CD14-positive monocyte (primary cell): ENCODE measurements at regions not wholly inside any gene's neighbourhood (a gene's known extent, or its start where the extent isn't known, plus 50 kb on each side); places are given as distances from the start of the nearest gene placed in this dataset.
A peak's percentile ranks its signal among the peaks of the same experiment; 100 is the strongest.

Experiments
- DNase-seq, 3 donors: peaks; one replicate each; pipeline ENCODE4 v3.0.0-alpha.2; 2011 to 2022
- H2AFZ ChIP-seq: 2 replicates; pipeline ENCODE4 v1.6.0; 2012; ENCODE audit warnings: mild to moderate bottlenecking, low read depth, low read length, inconsistent platforms; ENCODE audit not compliant: insufficient read depth, poor library complexity, severe bottlenecking
- H3K27ac ChIP-seq, 2 donors: 1 replicate in 1 of 2; 2 replicates in 1 of 2; pipeline ENCODE4 v1.5.1; 2012 to 2013; ENCODE audit warnings: low read length in 2 of 2, control low read depth in 1 of 2, inconsistent platforms in 1 of 2, low read depth in 1 of 2, mild to moderate bottlenecking in 1 of 2
- H3K27me3 ChIP-seq, 2 donors: one replicate each; pipeline versions ENCODE4 v1.6.0 to v1.6.1; 2011 to 2013; ENCODE audit warnings: low read length in 2 of 2; ENCODE audit not compliant: control insufficient read depth in 2 of 2, insufficient read depth in 2 of 2
- H3K36me3 ChIP-seq, 2 donors: replicated peaks in 1 of 2; 1 replicate in 1 of 2; 2 replicates in 1 of 2; pipeline versions ENCODE4 v1.5.1 to v1.6.1; 2012 to 2013; ENCODE audit warnings: low read length in 2 of 2, control low read depth in 1 of 2, inconsistent platforms in 1 of 2, mild to moderate bottlenecking in 1 of 2; ENCODE audit not compliant: insufficient read depth in 2 of 2, control insufficient read depth in 1 of 2
- H3K4me1 ChIP-seq, 2 donors: 1 replicate in 1 of 2; 2 replicates in 1 of 2; pipeline versions ENCODE4 v1.5.1 to v1.6.1; 2012 to 2013; ENCODE audit warnings: low read length in 2 of 2, control low read depth in 1 of 2, inconsistent platforms in 1 of 2, mild to moderate bottlenecking in 1 of 2, moderate library complexity in 1 of 2; ENCODE audit not compliant: insufficient read depth in 2 of 2, control insufficient read depth in 1 of 2
- H3K4me2 ChIP-seq: replicated peaks from 2 replicates; pipeline ENCODE3; 2012; ENCODE audit warnings: low read length, moderate library complexity, mild to moderate bottlenecking; ENCODE audit not compliant: poor library complexity, severe bottlenecking; ENCODE audit errors: extremely low read depth
- H3K4me3 ChIP-seq, 3 experiments: fragments of 200-600 bp in 1 of 3; sonication (generic) in 1 of 3; replicated peaks in 1 of 3; 1 replicate in 2 of 3; 2 replicates in 1 of 3; pipeline ENCODE4 v1.5.1; 2011 to 2013; ENCODE audit warnings: low read length in 3 of 3, mild to moderate bottlenecking in 3 of 3, control low read depth in 2 of 3, low read depth in 2 of 3, inconsistent platforms in 1 of 3, moderate library complexity in 1 of 3
- H3K79me2 ChIP-seq: 2 replicates; pipeline ENCODE4 v1.6.0; 2012; ENCODE audit warnings: mild to moderate bottlenecking, control low read depth, inconsistent platforms, low read length, moderate library complexity; ENCODE audit not compliant: insufficient read depth
- H3K9ac ChIP-seq: 2 replicates; pipeline ENCODE4 v1.6.0; 2017; ENCODE audit warnings: low read length, mild to moderate bottlenecking; ENCODE audit not compliant: insufficient read depth, poor library complexity, severe bottlenecking
- H3K9me3 ChIP-seq, 2 donors: replicated peaks in 1 of 2; 1 replicate in 1 of 2; 2 replicates in 1 of 2; pipeline versions ENCODE4 v1.5.1 to v1.6.1; 2012 to 2013; ENCODE audit warnings: low read length in 2 of 2, control low read depth in 1 of 2; ENCODE audit not compliant: control insufficient read depth in 1 of 2, insufficient read depth in 1 of 2
- H4K20me1 ChIP-seq: 2 replicates; pipeline ENCODE4 v1.6.0; 2012; ENCODE audit warnings: mild to moderate bottlenecking, low read length, control low read depth, moderate library complexity; ENCODE audit not compliant: insufficient read depth
- H3K27ac Mint-ChIP-seq, 7 donors: one replicate each; pipeline ENCODE4 v1.8.0; 2020; ENCODE audit warnings: mild to moderate bottlenecking in 7 of 7, mixed read lengths in 7 of 7, moderate library complexity in 6 of 7, inconsistent platforms in 2 of 7
- H3K27me3 Mint-ChIP-seq, 3 donors: one replicate each; pipeline ENCODE4 v1.8.0; 2021 to 2022; ENCODE audit warnings: low read depth in 3 of 3, mild to moderate bottlenecking in 3 of 3, mixed read lengths in 3 of 3, moderate library complexity in 3 of 3, inconsistent platforms in 1 of 3
- H3K36me3 Mint-ChIP-seq, 2 donors: one replicate each; pipeline ENCODE4 v1.8.0; 2020; ENCODE audit warnings: mixed read lengths in 2 of 2, inconsistent platforms in 1 of 2, mild to moderate bottlenecking in 1 of 2
- H3K4me1 Mint-ChIP-seq: one replicate; pipeline ENCODE4 v1.8.0; 2020; ENCODE audit warnings: mild to moderate bottlenecking, mixed read lengths
- H3K4me3 Mint-ChIP-seq, 2 donors: one replicate each; pipeline ENCODE4 v1.8.0; 2020; ENCODE audit warnings: mild to moderate bottlenecking in 2 of 2, mixed read lengths in 2 of 2, moderate library complexity in 1 of 2
- H3K9me3 Mint-ChIP-seq, 7 donors: one replicate each; pipeline ENCODE4 v1.8.0; 2020 to 2022; ENCODE audit warnings: mixed read lengths in 7 of 7, mild to moderate bottlenecking in 6 of 7, moderate library complexity in 6 of 7, inconsistent platforms in 2 of 7
- WGBS: methylation state at CpG from one replicate; pipeline ENCODE4 v1.1.5; 2013; ENCODE audit warnings: missing lambda C conversion rate; ENCODE audit not compliant: insufficient coverage; 5-methylcytosine and 5-hydroxymethylcytosine counted together
- intact Hi-C, 2 donors: fragments of 100-400 bp; cut with micrococcal nuclease; formaldehyde crosslinking; loops; one replicate each; pipeline versions ENCODE4 v1.15.0 to v1.15.1; 2023
- TF ChIP-seq, protein P1 (sequence below): fragments of 200-600 bp; IDR thresholded peaks from one replicate; pipeline ENCODE4 v1.8.0; 2022; ENCODE audit warnings: antibody characterized with exemption, mild to moderate bottlenecking

DNA sequence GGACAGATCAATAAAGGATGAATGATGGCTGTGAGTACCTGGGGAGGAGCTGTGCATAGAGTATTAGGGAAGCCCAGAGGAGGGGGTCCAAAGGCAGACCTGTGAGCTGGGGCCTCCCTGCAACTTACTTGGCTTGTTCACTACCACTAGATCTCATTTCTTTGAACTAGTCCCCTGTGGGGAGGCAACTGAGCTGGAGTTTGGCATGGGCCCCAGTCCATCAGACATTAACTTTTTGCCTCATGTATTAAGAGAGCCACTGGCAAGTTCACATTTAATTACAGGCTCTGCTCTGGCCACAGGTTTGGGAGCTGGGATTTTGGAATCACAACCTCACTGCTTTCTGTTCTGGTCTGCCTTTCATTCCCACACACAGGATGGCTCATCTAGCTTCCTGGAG is 254.1 kb downstream of the PRL start:
- H2AFZ ChIP-seq: no peak overlapping the region
- TF ChIP-seq, protein P1, sequence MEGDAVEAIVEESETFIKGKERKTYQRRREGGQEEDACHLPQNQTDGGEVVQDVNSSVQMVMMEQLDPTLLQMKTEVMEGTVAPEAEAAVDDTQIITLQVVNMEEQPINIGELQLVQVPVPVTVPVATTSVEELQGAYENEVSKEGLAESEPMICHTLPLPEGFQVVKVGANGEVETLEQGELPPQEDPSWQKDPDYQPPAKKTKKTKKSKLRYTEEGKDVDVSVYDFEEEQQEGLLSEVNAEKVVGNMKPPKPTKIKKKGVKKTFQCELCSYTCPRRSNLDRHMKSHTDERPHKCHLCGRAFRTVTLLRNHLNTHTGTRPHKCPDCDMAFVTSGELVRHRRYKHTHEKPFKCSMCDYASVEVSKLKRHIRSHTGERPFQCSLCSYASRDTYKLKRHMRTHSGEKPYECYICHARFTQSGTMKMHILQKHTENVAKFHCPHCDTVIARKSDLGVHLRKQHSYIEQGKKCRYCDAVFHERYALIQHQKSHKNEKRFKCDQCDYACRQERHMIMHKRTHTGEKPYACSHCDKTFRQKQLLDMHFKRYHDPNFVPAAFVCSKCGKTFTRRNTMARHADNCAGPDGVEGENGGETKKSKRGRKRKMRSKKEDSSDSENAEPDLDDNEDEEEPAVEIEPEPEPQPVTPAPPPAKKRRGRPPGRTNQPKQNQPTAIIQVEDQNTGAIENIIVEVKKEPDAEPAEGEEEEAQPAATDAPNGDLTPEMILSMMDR: no peak
- Mint-ChIP-seq H3K9me3 (peaks cover 2 to 18% (median 9%) of the 10 kb centered on the region in 7 donors), H3K27me3 (no peaks in the 10 kb centered on the region), H3K27ac (peak overlapping the region in 1 of 7 donors; percentile 43), H3K4me1 (peaks cover 4% of the 10 kb centered on the region), H3K36me3 (no peaks in the 10 kb centered on the region), H3K4me3 (no peak overlapping the region)
- H4K20me1 ChIP-seq: no peaks in the 10 kb centered on the region
- no peaks in the 10 kb centered on the region for H3K27me3 ChIP-seq
- no peaks in the 10 kb centered on the region for H3K4me1 ChIP-seq
- no peak for DNase-seq
- peaks cover 0 to 5% of the 10 kb centered on the region in 2 donors for H3K9me3 ChIP-seq
- no peaks in the 10 kb centered on the region for H3K79me2 ChIP-seq
- no peak overlapping the region for H3K4me2 ChIP-seq
- H3K36me3 ChIP-seq: no peaks in the 10 kb centered on the region
- no peak overlapping the region for H3K27ac ChIP-seq
- H3K4me3 ChIP-seq: no peak overlapping the region
- intact Hi-C loops: no loop called here
- H3K9ac ChIP-seq: no peak overlapping the region

DNA sequence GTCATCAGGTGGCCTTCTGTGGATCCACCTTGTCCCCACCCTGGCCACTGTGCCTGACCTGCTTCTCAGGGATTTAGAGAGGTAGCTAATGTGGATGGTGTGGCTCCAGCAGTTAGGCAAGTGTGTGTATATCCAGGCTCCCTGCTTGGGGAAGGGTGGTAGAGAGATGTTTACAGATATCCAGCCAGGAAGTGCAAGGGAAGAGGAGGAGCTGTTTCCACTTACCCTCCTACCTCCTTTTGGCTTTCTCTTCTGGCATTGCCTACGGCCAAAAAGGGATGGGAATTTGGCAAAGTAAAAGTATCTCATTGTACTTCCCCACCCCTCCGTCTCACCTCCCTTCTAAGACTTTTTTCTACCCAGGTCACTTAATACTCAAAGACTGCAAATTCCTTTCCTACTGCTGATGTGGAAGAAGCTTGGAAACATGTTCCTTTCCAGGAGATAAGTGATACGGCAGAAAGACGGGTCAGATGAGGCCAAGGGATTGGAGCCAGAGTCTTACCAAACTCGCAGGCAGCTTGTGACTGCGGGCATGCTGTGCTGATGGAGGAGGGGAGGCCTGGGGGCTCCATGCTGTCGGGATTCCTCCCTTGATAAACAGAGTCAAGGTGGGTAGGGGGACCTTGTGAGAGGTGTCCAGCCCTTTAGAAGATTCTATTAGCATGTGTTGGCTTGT is 253.4 kb downstream of the PRL start:
- Histone ChIP-seq H3K27ac (no peak overlapping the region), H4K20me1 (no peaks in the 10 kb centered on the region), H3K4me3 (no peak overlapping the region), H3K9me3 (peaks cover 0 to 5% of the 10 kb centered on the region in 2 donors), H2AFZ (no peak overlapping the region), H3K27me3 (no peaks in the 10 kb centered on the region), H3K36me3 (no peaks in the 10 kb centered on the region), H3K4me2 (no peak overlapping the region), H3K79me2 (no peaks in the 10 kb centered on the region), H3K9ac (no peak overlapping the region), H3K4me1 (no peaks in the 10 kb centered on the region)
- H3K9me3 Mint-ChIP-seq: peaks cover 2 to 19% (median 9%) of the 10 kb centered on the region in 7 donors
- intact Hi-C loops: no loop called here
- no peak overlapping the region for H3K27ac Mint-ChIP-seq
- H3K27me3 Mint-ChIP-seq: no peaks in the 10 kb centered on the region
- DNase-seq: no peak
- no peak overlapping the region for H3K4me3 Mint-ChIP-seq
- H3K4me1 Mint-ChIP-seq: peaks cover 4% of the 10 kb centered on the region
- WGBS: 87% methylated on average over 4 of the region's 7 CpGs
- H3K36me3 Mint-ChIP-seq: no peaks in the 10 kb centered on the region
- TF ChIP-seq, protein P1: no peak
